NCI-H1930 (cell line): ENCODE measurements at regions not wholly inside any gene's neighbourhood (a gene's known extent, or its start where the extent isn't known, plus 50 kb on each side); places are given as distances from the start of the nearest gene placed in this dataset.

Experiments used
- DNase-seq, 2 experiments: peaks; one replicate each; lab custom pipeline; 2025; lab: John Stamatoyannopoulos, UW

DNA sequence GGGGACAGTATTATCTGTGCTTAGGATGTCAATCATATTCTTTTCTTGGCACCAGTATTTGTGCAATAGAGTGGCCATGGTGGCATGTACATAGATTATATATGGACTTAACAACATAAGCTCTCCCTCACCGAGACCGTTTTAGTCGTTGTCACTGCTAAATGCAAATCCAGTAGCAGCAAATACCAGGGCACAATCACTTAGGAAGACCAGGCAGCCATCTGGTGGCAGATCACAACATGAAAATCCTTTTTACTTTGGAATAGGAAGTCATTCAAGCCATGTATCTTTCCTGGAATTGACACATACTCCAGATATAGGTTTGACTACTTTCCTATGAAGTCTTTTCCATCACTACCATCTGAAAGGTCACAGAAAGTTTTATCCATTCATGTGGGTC is 53.2 kb upstream of the C1orf87 start:
- DNase-seq, result no peak
